Parathyroid adenoma (tissue), 2 donors: ENCODE measurements at regions not wholly inside any gene's neighbourhood (a gene's known extent, or its start where the extent isn't known, plus 50 kb on each side); places are given as distances from the start of the nearest gene placed in this dataset.

Experiments
- H2AFZ ChIP-seq: fragments of 300-600 bp; sonication (generic); one replicate; pipeline ENCODE4 v1.7.0; 2017; ENCODE audit warnings: antibody characterized with exemption, mild to moderate bottlenecking
- H3K27ac ChIP-seq: fragments of 300-600 bp; sonication (generic); one replicate; pipeline ENCODE4 v1.7.0; 2017
- H3K27me3 ChIP-seq: fragments of 300-600 bp; sonication (generic); one replicate; pipeline ENCODE4 v1.7.0; 2017; ENCODE audit warnings: low read length; ENCODE audit not compliant: control insufficient read depth, insufficient read depth
- H3K36me3 ChIP-seq: fragments of 300-600 bp; sonication (generic); one replicate; pipeline ENCODE4 v1.7.0; 2017; ENCODE audit warnings: low read length; ENCODE audit not compliant: control insufficient read depth, insufficient read depth
- H3K4me1 ChIP-seq: fragments of 300-600 bp; sonication (generic); one replicate; pipeline ENCODE4 v1.7.0; 2017; ENCODE audit warnings: control low read depth
- H3K4me2 ChIP-seq: fragments of 300-600 bp; sonication (generic); one replicate; pipeline ENCODE4 v1.7.0; 2017; ENCODE audit warnings: low read length
- H3K4me3 ChIP-seq: fragments of 300-600 bp; sonication (generic); one replicate; pipeline ENCODE4 v1.7.0; 2017; ENCODE audit warnings: low read depth, low read length
- H3K79me2 ChIP-seq: fragments of 300-600 bp; sonication (generic); one replicate; pipeline ENCODE4 v1.7.0; 2017; ENCODE audit warnings: control low read depth
- H3K9ac ChIP-seq: fragments of 300-600 bp; sonication (generic); one replicate; pipeline ENCODE4 v1.7.0; 2017; ENCODE audit warnings: mild to moderate bottlenecking
- H3K9me3 ChIP-seq: fragments of 300-600 bp; sonication (generic); one replicate; pipeline ENCODE4 v1.7.0; 2017; ENCODE audit warnings: low read length; ENCODE audit not compliant: control insufficient read depth
- TF ChIP-seq, protein P1 (sequence below): fragments of 300-600 bp; sonication (generic); IDR thresholded peaks from one replicate; pipeline ENCODE4 v1.7.0; 2017; ENCODE audit warnings: antibody characterized with exemption, mild to moderate bottlenecking
- donor health status: primary hyperparathyroidism.

DNA sequence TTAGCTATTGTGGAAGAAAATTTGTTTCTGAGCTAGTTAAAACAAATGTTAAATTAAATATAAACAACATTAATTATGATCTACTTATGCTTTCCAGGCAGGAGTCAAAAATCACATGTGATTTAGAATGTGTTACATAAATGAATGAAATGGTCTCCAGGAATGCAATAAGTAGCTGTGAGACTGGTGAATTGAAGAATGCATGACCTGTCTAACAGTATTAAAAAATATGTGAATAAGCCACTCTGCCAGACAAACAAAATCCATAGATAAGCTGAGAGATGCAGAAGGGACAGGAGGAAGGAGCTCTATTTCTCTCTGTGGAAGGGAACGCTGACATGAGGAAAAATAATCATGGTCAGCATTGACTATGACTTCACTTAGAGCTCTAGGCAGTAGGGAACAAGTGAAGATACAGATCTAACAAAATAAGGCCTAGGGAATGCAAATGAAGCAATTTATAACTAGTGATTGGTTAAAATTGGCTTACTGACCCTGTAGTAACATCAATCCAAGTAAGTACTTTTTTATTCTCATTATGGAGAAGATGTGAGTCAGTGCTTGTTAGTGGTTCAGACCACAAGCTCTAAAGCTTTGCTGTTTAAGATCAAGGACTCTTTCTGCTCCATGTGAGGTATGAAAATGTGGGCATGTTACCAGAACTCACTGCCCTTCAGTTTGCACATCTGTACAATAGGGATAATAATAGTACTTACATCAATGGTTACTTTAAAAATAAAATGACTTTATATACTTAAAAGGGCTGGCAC is 432.6 kb downstream of the MMUT start:
- H3K9me3 ChIP-seq: no peaks in the 10 kb centered on the region
- no peaks in the 10 kb centered on the region for H3K79me2 ChIP-seq
- H3K4me1 ChIP-seq: no peaks in the 10 kb centered on the region
- H3K36me3 ChIP-seq: no peaks in the 10 kb centered on the region
- no peak overlapping the region for H3K4me2 ChIP-seq
- H3K27me3 ChIP-seq: no peaks in the 10 kb centered on the region
- TF ChIP-seq, protein P1, sequence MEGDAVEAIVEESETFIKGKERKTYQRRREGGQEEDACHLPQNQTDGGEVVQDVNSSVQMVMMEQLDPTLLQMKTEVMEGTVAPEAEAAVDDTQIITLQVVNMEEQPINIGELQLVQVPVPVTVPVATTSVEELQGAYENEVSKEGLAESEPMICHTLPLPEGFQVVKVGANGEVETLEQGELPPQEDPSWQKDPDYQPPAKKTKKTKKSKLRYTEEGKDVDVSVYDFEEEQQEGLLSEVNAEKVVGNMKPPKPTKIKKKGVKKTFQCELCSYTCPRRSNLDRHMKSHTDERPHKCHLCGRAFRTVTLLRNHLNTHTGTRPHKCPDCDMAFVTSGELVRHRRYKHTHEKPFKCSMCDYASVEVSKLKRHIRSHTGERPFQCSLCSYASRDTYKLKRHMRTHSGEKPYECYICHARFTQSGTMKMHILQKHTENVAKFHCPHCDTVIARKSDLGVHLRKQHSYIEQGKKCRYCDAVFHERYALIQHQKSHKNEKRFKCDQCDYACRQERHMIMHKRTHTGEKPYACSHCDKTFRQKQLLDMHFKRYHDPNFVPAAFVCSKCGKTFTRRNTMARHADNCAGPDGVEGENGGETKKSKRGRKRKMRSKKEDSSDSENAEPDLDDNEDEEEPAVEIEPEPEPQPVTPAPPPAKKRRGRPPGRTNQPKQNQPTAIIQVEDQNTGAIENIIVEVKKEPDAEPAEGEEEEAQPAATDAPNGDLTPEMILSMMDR: no peak
- H3K4me3 ChIP-seq: no peak overlapping the region
- H2AFZ ChIP-seq: no peak overlapping the region
- H3K27ac ChIP-seq: no peak overlapping the region
- no peak overlapping the region for H3K9ac ChIP-seq

DNA sequence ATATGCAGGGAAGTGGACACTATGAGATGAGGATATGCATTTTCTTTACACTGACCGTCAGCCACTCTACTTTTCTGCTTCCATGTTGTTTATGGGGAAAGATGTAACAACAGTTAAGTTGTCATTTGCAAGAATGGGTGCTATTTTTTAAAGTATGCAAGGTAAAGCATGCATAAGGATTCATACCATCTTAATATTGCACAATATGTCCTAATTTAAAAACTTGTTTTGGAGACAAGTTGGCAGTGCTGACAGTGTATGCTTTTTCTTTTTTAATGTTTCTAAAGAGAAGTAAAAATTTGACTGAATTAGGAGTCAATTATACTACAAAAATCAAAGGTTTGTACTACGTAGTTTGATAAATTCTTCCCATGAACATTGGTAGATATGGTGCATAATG is 435.4 kb downstream of the MMUT start:
- Histone ChIP-seq H3K4me2 (no peak overlapping the region), H3K27ac (no peak overlapping the region)
- TF ChIP-seq, protein P1: no peak

DNA sequence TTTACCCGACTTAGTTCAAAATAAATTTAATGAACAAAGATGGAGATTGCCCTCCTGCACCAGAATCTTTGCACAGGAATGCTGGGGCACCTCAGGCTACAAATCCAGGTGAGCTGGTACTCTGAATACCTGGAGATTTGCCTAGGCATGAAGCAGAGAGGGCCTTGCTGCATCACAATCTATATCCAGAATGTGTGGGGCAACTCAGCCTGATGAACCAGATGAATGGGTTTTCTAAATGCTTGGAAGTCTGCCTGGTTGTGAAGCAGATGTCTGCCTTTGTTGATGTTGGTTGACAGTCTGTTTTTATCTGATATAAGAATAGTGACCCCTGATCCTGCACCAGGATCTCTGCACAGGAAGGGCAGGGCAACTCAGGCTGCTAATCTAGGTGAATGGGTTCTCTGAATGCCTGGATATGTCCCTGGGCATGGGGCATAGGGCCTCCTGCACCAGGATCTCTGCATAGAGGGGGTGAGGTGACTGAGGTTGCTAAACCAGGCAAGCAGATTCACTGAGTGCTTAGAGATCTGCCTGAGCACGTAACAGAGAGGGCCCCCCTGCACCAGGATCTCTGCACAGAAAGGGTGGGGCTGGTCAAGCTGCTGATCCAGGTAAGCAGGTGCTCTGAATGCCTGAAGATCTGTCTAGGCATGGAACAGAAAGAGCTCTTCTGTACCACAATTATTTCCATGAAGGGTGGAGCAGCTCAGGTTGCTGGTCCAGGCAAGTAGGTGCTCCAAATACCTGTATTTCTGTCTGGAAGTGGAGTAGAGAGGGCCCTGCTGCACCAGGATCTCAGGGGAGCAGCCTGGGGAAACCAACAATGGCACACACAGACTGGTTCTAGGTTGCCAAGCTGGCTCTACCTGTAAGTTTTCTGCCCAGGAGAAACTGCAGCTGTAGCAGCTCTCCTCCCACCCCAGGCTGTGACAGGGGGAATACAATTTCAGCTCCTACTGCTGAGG is 437.5 kb downstream of the MMUT start:
- Histone ChIP-seq H3K4me3 (no peak overlapping the region), H3K9me3 (no peaks in the 10 kb centered on the region), H3K9ac (no peak overlapping the region), H3K4me2 (no peak overlapping the region), H2AFZ (no peak overlapping the region), H3K36me3 (no peaks in the 10 kb centered on the region), H3K27ac (no peak overlapping the region), H3K4me1 (no peaks in the 10 kb centered on the region), H3K79me2 (no peaks in the 10 kb centered on the region), H3K27me3 (no peaks in the 10 kb centered on the region)
- TF ChIP-seq, protein P1: no peak

More for the DNA sequence above, 435.4 kb downstream of the MMUT start:
- Histone ChIP-seq H3K9ac (no peak overlapping the region), H3K4me3 (no peak overlapping the region), H3K27me3 (no peaks in the 10 kb centered on the region), H3K9me3 (no peaks in the 10 kb centered on the region), H3K4me1 (no peaks in the 10 kb centered on the region), H3K36me3 (no peaks in the 10 kb centered on the region), H2AFZ (no peak overlapping the region), H3K79me2 (no peaks in the 10 kb centered on the region)

DNA sequence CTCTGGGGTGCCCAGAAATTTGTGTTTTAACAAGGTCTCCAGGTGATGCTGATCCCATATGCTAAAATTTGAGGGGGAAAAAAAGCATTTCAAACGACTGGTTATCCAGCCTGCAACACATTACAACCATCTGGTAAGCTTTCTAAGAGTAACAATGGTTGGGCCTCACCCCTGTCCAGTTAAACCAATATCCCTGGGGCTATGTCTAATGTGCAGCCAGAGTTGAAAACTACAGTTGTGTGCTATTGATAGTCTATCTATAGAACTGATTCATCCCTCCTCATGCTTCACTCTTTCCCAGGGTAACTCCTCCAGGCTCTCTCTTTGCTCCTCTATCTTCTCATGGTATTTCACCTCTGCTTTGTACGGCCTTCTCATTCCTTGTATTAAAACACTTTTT is 458.3 kb downstream of the MMUT start:
- TF ChIP-seq, protein P1: no peak
- Histone ChIP-seq H3K9ac (no peak overlapping the region), H3K9me3 (no peaks in the 10 kb centered on the region), H3K79me2 (no peaks in the 10 kb centered on the region), H3K4me2 (no peak overlapping the region), H3K27me3 (no peaks in the 10 kb centered on the region), H2AFZ (no peak overlapping the region), H3K36me3 (no peaks in the 10 kb centered on the region), H3K4me1 (no peaks in the 10 kb centered on the region), H3K27ac (no peak overlapping the region), H3K4me3 (no peak overlapping the region)
